DMS53 (cell line): ENCODE measurements at regions not wholly inside any gene's neighbourhood (a gene's known extent, or its start where the extent isn't known, plus 50 kb on each side); places are given as distances from the start of the nearest gene placed in this dataset.

Experiments used
- DNase-seq: peaks from one replicate; lab custom pipeline; 2025; lab: John Stamatoyannopoulos, UW

DNA sequence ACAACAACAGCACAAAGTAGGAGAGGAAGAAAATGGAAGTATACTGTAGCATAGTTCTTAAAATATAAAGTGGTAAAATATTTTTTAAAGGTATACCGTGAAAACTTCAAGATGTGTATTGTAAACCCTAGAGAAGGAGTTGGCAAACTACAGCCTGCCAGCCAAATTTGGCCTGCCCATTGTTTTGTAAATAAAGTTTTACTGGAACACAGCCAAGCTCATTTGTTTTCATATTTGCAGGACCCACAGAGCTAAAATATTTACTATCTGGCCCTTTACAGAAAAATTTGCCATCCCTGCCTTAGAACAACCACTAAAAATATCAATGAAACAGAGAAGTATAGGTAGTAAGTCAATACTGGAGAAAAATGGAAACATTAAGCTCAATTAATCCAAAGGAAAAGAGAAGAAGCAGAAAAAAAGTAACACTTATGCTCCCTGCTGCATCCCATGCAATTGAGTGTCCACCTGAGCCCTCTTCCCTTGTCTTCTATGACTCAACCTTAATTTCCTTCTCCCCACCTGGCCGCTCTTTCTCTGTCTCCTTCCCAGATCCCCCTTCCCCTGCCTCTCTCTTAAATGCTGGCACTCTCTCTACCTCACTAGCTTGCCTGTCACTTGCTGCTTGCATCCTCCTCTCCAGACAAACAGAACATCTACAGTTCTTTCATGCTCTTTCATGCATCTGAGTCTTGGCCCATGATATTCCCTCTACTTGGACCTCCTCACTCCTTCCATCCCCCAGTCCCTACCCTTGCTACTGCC lies 50.6 kb upstream of the FER start:
- DNase-seq = no peak

DNA sequence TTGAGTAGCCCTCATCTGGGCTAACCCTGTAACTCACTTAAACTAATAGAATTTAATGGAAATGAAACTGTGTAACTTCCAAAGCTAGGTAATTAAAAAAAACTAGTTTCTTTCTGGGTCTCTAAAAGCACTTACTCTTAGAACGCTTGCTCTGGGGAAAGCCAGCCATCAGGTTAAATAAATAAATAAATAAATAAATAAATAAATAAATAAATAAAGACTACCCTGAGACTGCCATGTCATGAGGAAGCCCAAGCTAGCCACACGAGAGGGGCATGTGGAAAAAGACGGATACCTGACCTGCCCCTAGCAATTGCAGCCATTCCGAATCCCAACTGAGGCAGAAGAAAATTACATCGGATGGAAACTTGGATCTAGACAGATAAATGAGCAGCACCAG lies 51.3 kb upstream of the FER start:
- no peak for DNase-seq

DNA sequence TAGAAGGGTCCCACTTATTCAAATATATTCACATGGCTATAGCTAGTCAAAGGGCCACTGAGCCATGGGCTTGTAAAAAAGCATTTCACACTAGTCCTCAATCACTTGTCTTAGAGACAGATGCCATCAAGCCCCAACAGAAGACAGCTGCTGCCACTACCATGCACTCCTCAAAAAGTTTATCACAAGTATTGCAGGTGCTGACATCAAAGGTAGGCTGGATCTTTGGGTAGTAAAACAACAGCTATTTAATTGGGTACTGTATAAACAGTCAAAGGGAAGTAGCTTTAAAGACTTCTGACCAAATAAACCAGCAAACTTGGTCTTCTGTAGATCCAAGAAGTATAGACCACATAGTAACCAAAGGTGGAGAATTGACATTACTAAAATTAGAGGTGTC lies 59.2 kb upstream of the FER start:
- no peak for DNase-seq

DNA sequence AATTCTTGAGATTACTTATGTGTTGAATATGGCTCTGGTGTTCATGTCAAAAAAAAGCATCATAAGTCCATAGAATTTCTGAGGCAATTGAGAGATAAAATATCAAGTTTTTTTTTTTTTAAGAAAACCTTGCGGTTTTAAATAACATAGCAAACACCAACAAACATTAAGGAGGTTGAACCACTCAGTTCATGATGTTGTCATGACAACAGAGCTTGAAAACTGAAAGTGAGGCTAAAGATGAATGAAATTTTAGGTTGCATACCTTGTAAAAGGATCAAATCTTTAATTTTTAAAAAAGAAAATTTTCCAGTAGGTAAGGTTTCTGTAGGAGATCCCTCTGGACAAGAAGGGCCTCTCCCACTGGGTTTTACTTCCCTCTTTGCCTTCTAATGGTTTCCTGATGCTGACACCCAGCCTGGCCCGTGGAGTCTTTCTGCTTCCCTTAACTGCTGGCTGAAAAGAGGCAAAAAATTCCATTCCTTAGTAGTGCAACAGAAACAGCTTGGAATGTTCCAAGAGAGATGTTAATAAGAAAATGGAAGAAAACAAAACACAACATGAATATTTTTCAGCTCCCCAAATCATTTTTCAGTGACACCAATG lies 60.0 kb upstream of the FER start:
- DNase-seq = no peak

DNA sequence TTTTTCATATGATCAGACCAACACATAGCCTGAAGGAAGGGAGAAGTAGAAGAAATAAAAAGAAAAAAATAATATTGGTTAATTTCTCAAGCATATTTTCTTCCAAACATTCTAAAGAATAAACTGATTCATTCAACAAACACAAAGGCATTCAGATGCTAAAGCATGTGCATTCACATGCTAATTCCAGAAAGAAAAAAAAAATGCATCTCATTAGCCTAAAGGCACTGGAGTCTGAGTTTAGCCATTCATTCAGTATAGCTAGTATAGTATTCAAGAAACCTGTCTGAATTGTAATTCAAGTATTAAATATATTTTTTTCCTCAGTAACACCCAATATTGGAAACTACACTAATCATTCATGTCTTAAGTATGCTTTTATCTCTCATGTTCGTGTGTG lies 61.0 kb upstream of the FER start:
- DNase-seq = no peak

DNA sequence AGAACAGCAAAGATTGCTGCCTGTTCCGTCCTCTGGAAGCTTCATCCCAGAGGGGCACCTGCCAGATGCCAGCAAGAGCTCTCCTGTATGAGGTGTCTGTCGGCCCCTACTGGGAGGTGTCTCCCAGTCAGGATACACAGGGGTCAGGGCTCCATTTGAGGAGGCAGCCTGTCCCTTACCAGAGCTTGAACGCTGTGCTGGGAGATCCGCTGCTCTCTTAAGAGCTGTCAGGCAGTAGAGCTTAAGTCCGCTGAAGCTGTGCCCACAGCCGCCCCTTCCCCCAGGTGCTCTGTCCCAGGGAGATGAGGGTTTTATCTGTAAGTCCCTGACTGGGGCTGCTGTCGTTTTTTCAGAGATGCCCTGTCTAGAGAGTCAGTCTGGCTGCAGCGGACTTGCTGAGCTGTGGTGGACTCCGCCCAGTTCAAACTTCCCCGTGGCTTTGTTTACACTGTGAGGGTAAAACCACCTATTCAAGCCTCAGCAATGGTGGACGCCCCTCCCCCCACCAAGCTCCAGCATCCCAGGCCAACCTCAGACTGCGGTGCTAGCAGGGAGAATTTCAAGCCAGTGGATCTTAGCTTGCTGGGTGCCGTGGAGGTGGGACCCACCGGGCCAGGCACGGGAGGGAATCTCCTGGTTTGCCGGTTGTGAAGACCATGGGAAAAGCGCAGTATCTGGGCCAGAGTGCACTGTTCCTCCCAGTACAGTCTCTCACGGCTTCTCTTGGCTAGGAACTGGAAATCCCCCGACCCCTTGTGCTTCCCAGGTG lies 62.1 kb upstream of the FER start:
- DNase-seq = peak; percentile 64

DNA sequence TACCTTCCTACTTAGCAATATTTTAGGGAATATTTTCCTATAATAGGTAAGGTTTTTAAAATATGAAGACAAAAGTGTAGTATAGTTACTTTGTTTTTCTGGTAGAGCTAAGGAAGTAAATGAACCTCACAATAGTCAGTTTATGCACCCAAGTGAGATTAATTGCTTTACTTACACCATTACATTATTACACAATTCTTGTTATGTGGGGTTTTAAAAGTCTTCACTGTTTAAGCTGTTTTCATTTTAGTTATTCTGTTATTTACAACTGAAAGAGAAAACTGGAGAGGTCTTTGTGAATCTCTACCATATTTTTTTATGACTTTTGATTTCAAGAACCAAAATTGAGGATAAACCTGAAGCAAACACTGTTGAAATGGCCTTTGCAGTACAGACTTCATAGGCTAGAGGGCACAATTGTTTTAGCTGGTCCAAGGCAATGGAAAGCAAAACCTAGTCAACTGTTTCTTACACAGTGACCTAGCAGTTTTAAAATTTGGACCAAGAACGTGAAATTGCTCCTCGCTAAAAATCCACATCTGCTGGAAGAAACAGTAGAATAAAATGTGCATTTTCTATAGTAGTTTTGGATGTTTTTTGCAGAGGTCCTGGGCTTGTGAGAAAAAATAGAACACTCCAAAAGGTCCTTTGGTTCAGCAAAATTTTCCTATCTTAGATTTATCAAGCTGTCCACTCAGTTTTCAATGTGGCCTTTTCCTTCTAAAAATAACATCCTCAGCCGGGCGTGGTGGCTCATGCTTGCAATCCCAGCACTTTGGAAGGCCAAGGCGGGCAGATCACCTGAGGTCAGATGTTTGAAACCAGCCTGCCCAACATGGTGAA lies 66.4 kb upstream of the FER start:
- peak; percentile 80 for DNase-seq

DNA sequence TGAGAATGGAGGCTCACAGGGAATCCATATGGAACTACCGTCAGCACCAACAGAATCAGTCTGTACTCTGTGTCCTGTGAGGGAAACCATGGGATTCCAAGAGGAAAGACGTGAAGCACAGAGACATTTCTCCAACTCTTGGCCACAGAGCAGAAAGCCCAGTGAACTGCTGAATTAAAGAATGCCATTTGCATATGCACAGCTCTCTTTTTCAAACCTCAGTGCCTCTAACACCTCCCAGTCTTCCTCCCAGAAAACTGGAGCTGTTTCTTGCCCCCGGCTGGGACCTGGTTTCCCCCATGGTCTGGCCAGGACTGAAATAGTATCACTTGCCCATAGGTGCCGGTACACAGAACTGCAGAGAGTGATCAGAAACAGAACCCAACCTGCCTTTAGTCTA lies 69.6 kb upstream of the FER start:
- DNase-seq = no peak

DNA sequence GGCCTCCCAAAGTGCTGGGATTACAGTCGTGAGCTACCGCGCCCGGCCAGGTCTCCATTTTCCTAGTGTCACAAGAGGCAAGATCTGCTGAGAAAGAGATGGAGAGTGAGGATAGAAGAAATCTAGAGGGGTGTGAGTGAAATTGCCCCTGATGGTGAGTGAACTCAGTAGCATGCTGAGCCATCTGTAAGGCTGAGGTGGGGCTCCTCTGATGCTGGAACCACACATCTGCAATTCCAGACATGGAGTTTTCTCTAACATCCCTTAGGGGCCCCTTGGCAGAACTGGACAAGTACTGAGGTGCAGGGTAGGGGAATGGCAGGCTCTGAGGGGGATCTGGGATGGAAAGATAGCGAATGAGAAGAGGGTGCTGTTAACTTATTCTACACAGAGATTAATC lies 72.0 kb upstream of the FER start:
- no peak for DNase-seq

DNA sequence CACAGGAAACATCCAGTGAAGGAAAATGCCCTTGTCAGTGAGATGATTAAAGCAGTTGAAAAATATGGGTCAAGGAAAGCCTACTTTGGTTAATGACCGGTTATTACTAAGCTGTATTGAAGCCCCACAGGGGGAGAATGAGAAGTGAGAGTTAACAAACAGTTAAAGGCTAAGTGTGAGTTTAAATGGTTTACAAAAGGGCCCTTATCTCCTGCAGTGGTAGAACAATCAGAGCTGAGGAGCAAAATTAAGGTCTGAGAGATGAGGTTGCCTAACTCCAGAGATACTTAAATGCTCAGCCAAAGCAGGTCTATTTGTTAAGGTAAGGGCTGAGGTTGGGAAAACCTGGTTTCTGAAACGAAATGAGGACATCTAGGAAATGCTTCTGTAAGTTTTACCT lies 75.1 kb upstream of the FER start:
- DNase-seq = no peak

DNA sequence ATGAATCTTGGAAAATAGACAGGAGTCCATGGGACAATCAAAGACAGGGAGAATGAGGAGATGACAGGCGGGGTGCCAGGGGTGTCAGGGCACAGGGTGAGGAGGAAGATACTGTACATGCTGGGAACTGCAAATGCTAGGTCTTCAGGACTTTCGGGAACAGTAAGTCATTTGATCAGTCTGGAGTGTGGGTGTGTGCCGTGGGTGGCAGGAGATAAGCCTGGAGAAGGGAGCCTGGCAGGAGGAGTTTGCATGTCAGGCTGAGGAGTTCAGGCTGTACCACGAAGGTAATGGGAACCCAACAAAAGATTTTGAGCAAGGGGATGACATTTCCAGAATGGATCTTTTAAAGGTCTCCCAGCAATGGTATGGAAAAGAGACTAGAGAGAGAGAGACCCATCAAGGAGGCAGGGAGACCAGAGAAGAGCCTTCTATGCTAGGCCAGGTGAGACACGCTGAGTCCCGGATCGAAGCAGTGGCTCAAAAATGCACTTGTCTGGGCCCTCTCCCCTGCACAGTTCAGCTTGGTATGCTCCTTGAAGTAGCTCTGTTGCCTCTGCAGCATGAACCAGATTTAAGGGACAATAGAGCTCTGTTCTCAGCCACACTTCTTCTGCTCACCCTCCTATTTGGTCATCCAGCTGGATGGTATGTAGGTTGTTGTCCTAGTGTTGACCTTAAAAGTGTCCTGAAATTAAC lies 77.0 kb upstream of the FER start:
- no peak for DNase-seq

DNA sequence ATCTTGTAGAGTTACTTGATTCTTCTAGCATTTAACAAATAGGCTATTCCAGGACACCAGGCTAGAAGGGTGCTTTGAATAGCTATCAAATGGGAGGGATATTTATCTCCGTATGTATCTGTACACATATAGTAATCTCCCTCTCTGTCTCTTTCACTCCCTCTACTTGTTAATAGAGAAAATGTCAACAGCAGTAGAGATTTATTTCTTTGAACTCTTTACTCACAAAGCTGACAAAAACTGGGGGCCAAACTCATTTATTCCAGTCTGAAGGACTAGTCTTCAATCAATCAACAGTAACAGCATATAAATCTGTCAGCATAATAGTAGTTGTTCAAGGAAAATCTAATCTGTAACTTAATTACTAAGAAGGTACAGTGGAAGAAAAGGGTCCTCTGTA lies 78.2 kb upstream of the FER start:
- DNase-seq = no peak

DNA sequence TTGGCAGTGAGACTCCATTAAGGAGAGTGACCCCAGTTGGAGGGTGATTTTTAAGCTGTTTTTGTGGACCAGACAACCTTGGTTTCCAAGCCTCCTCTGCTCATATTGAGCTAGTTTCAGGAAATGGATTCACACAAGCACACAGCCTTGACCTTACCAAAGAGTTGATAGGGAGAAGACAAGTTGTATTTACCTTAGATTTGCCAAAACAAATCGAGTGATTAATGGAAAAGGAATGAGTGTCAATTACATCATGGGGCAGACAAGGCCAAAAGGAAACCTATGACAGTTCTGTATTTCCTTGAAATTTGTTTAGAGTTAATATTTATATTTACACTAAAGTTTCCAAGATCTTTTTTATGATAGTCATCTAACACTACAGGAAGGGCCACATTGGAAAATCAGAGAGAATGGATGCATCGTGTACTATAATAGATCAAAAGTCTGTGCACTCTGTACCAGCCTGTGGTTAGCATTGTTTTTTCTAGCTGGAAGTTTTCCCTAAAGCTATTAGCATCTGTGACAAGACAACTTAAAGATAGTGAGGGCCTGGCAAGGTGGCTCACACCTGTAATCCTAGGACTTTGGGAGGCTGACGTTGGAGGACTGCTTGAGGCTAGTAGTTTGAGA lies 86.0 kb upstream of the FER start:
- peak; percentile 31 for DNase-seq

DNA sequence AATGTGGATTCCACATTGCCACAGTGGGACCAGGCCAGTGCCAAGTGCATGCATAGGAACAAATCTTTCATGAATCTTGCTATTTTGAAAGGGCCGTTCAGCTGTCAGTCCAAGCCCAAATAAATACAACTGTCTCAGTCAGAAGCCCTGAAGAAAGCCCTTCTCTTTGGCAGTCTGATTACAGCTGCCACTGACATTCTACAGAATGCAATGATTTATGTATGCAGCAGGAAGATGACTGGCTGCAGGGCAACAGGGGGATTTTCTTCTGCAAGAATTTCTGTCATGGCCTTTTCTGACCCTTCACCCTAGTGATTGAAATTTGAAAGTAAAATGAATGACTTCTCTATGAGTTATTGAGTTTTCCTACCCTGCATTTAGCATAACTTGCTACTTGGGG lies 86.7 kb upstream of the FER start:
- DNase-seq = no peak

DNA sequence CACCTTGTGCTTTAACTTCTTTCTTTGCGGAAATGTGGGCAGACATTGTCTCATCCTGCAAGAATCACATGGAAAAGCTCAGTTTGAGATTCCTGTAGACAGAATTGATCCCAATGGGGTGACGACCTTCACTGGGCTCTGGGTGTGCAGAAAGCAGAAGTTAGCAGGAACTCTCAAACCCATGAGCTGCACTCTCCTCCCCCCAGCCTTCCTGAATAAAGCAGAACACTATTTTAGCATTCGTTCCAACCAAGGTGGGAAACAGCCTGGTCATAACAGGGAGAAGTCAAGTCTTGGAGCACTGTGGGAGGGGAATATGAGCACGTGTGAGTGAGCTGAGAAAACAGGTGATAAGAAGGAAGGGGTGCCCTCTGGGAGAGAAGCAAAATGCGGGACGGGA lies 87.4 kb upstream of the FER start:
- DNase-seq = no peak

DNA sequence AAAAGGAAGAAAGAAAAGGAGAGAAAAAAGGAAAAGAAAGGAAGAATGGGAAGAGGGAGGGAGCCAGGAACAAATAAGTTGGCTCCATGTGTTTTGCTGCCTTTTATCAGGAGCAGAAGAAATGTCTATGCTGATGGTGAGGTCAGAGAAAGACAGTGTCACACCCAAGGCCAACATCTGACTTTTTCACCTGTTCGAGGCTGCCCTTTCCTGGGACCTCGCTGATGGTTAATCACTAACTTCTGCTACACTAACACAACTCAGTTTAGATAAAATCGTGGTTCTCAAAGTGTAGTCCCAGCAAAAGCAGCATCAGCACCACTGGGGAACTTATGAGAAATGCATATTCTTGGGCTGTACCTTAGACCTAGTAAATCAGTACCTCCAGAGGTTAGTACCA lies 88.2 kb upstream of the FER start:
- no peak for DNase-seq

DNA sequence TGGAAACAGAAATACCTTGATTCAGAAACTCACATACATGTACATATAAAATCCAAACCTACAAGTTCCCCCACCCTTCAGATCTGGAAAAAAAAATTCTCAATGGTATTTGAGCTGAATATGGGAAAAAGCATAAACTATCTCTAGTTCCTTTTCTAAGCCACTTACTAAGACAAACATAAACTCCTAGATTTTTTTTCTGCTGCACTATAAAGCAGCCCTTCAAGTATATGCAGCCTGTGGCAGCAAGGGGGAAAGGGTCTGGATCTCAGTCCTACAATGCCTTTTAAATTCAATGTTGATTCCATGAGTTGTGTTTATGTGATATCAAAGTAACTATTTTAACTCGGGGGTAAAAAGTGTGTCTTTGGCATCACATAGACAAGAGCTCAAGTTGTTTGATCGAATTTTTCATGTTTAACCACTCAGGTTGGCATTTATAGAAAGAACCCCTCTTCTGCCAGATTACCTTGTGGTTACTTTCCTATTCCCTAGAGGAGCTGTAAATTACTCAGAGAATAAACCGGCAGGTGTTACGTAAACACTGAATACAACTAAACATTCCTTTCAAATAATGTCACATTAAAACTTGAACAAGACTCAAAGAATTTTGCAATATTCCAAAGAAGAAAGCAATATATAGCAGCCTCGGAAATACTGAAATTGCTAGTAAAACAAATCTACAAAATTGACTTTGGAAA lies 91.8 kb upstream of the FER start:
- DNase-seq = no peak

DNA sequence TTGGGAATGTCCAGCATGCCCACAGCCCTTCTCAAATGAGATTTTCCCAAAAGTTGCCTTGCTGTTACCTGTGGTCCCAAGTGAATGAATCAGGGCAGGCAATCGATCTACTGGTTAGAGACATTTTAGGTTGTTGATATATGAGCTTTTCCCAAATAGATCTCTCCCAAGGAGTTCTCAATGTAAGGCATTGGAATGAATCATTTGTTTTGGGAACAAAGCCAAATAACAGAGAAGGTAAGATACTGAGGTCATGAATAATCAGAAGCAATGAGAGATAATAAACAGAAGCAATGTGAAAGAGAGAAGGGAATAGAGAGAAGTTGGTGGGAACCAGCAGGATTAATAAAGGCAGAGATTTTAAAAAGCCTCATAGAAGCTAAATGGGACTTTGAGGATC lies 93.6 kb upstream of the FER start:
- no peak for DNase-seq

DNA sequence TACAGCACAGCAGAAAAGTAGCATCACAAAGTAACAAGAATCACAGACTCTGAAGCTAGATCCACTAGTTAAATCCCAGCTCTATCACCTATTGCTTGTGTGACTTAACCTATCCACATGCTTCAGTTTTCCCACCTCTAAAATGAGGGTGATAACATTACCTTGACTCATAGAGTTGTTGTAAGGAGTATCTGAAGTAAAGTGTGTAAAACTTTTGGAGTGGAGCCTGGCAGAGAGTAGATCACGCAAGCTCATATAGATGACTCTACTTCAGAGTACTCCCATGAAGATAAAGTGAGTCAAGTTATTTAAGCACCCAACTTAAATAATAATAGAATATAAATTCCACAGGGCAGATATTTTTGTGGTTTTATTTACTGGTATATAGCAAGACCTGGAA lies 94.5 kb upstream of the FER start:
- DNase-seq = no peak

DNA sequence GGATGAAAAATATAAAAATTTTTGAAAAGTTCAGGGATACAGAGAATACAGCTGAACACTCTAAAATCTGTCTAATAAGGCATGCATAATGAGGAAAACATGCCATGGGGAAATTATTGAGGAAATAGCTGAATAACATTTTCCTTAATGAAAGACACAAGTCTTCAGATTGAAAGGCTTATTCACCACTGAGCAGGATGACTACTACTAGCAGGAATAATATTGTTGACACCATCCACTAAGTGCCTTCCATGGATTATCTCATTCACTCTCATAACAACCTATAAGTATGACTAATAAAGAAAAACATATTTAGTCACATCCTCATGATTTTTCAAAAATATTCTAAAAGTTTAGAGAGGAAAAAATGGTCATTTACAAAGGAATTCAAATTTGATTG lies 96.7 kb upstream of the FER start:
- no peak for DNase-seq

DNA sequence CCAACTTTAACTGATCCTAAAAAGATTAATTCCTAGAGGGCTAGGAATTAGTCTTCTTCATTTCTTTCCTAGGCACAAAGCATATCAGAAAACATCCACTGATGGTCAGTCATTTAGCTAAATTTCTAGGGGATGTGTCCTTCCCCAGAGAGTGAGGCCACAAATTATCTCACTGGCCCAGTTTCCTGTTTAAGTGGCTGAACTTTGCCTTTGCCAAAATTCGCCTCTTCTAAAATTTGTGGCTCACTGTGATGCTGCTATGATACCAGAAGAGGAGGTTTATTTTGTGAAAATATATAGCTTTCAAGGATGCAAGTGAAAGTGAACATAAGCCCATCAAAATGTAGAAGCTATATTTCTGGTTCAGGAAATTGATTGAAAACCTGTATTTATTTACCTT lies 98.1 kb upstream of the FER start:
- DNase-seq = no peak
